CD14-positive monocyte (primary cell): ENCODE measurements at regions not wholly inside any gene's neighbourhood (a gene's known extent, or its start where the extent isn't known, plus 50 kb on each side); places are given as distances from the start of the nearest gene placed in this dataset.

Experiments used
- DNase-seq, 3 donors: peaks; one replicate each; pipeline ENCODE4 v3.0.0-alpha.2; 2011 to 2022
- H2AFZ ChIP-seq: 2 replicates; pipeline ENCODE4 v1.6.0; 2012; ENCODE audit warnings: mild to moderate bottlenecking, low read depth, low read length, inconsistent platforms; ENCODE audit not compliant: insufficient read depth, poor library complexity, severe bottlenecking
- H3K27ac ChIP-seq, 2 donors: 1 replicate in 1 of 2; 2 replicates in 1 of 2; pipeline ENCODE4 v1.5.1; 2012 to 2013; ENCODE audit warnings: low read length in 2 of 2, control low read depth in 1 of 2, inconsistent platforms in 1 of 2, low read depth in 1 of 2, mild to moderate bottlenecking in 1 of 2
- H3K27me3 ChIP-seq, 2 donors: one replicate each; pipeline versions ENCODE4 v1.6.0 to v1.6.1; 2011 to 2013; ENCODE audit warnings: low read length in 2 of 2; ENCODE audit not compliant: control insufficient read depth in 2 of 2, insufficient read depth in 2 of 2
- H3K36me3 ChIP-seq, 2 donors: replicated peaks in 1 of 2; 1 replicate in 1 of 2; 2 replicates in 1 of 2; pipeline versions ENCODE4 v1.5.1 to v1.6.1; 2012 to 2013; ENCODE audit warnings: low read length in 2 of 2, control low read depth in 1 of 2, inconsistent platforms in 1 of 2, mild to moderate bottlenecking in 1 of 2; ENCODE audit not compliant: insufficient read depth in 2 of 2, control insufficient read depth in 1 of 2
- H3K4me1 ChIP-seq, 2 donors: 1 replicate in 1 of 2; 2 replicates in 1 of 2; pipeline versions ENCODE4 v1.5.1 to v1.6.1; 2012 to 2013; ENCODE audit warnings: low read length in 2 of 2, control low read depth in 1 of 2, inconsistent platforms in 1 of 2, mild to moderate bottlenecking in 1 of 2, moderate library complexity in 1 of 2; ENCODE audit not compliant: insufficient read depth in 2 of 2, control insufficient read depth in 1 of 2
- H3K4me2 ChIP-seq: replicated peaks from 2 replicates; pipeline ENCODE3; 2012; ENCODE audit warnings: low read length, moderate library complexity, mild to moderate bottlenecking; ENCODE audit not compliant: poor library complexity, severe bottlenecking; ENCODE audit errors: extremely low read depth
- H3K4me3 ChIP-seq, 3 experiments: fragments of 200-600 bp in 1 of 3; sonication (generic) in 1 of 3; replicated peaks in 1 of 3; 1 replicate in 2 of 3; 2 replicates in 1 of 3; pipeline ENCODE4 v1.5.1; 2011 to 2013; ENCODE audit warnings: low read length in 3 of 3, mild to moderate bottlenecking in 3 of 3, control low read depth in 2 of 3, low read depth in 2 of 3, inconsistent platforms in 1 of 3, moderate library complexity in 1 of 3
- H3K79me2 ChIP-seq: 2 replicates; pipeline ENCODE4 v1.6.0; 2012; ENCODE audit warnings: mild to moderate bottlenecking, control low read depth, inconsistent platforms, low read length, moderate library complexity; ENCODE audit not compliant: insufficient read depth
- H3K9ac ChIP-seq: 2 replicates; pipeline ENCODE4 v1.6.0; 2017; ENCODE audit warnings: low read length, mild to moderate bottlenecking; ENCODE audit not compliant: insufficient read depth, poor library complexity, severe bottlenecking
- H3K9me3 ChIP-seq, 2 donors: replicated peaks in 1 of 2; 1 replicate in 1 of 2; 2 replicates in 1 of 2; pipeline versions ENCODE4 v1.5.1 to v1.6.1; 2012 to 2013; ENCODE audit warnings: low read length in 2 of 2, control low read depth in 1 of 2; ENCODE audit not compliant: control insufficient read depth in 1 of 2, insufficient read depth in 1 of 2
- H4K20me1 ChIP-seq: 2 replicates; pipeline ENCODE4 v1.6.0; 2012; ENCODE audit warnings: mild to moderate bottlenecking, low read length, control low read depth, moderate library complexity; ENCODE audit not compliant: insufficient read depth
- H3K27ac Mint-ChIP-seq, 7 donors: one replicate each; pipeline ENCODE4 v1.8.0; 2020; ENCODE audit warnings: mild to moderate bottlenecking in 7 of 7, mixed read lengths in 7 of 7, moderate library complexity in 6 of 7, inconsistent platforms in 2 of 7
- H3K27me3 Mint-ChIP-seq, 3 donors: one replicate each; pipeline ENCODE4 v1.8.0; 2021 to 2022; ENCODE audit warnings: low read depth in 3 of 3, mild to moderate bottlenecking in 3 of 3, mixed read lengths in 3 of 3, moderate library complexity in 3 of 3, inconsistent platforms in 1 of 3
- H3K36me3 Mint-ChIP-seq, 2 donors: one replicate each; pipeline ENCODE4 v1.8.0; 2020; ENCODE audit warnings: mixed read lengths in 2 of 2, inconsistent platforms in 1 of 2, mild to moderate bottlenecking in 1 of 2
- H3K4me1 Mint-ChIP-seq: one replicate; pipeline ENCODE4 v1.8.0; 2020; ENCODE audit warnings: mild to moderate bottlenecking, mixed read lengths
- H3K4me3 Mint-ChIP-seq, 2 donors: one replicate each; pipeline ENCODE4 v1.8.0; 2020; ENCODE audit warnings: mild to moderate bottlenecking in 2 of 2, mixed read lengths in 2 of 2, moderate library complexity in 1 of 2
- H3K9me3 Mint-ChIP-seq, 7 donors: one replicate each; pipeline ENCODE4 v1.8.0; 2020 to 2022; ENCODE audit warnings: mixed read lengths in 7 of 7, mild to moderate bottlenecking in 6 of 7, moderate library complexity in 6 of 7, inconsistent platforms in 2 of 7
- WGBS: methylation state at CpG from one replicate; pipeline ENCODE4 v1.1.5; 2013; ENCODE audit warnings: missing lambda C conversion rate; ENCODE audit not compliant: insufficient coverage; 5-methylcytosine and 5-hydroxymethylcytosine counted together
- intact Hi-C, 2 donors: fragments of 100-400 bp; cut with micrococcal nuclease; formaldehyde crosslinking; loops; one replicate each; pipeline versions ENCODE4 v1.15.0 to v1.15.1; 2023
- TF ChIP-seq, protein P1 (sequence below): fragments of 200-600 bp; IDR thresholded peaks from one replicate; pipeline ENCODE4 v1.8.0; 2022; ENCODE audit warnings: antibody characterized with exemption, mild to moderate bottlenecking

DNA sequence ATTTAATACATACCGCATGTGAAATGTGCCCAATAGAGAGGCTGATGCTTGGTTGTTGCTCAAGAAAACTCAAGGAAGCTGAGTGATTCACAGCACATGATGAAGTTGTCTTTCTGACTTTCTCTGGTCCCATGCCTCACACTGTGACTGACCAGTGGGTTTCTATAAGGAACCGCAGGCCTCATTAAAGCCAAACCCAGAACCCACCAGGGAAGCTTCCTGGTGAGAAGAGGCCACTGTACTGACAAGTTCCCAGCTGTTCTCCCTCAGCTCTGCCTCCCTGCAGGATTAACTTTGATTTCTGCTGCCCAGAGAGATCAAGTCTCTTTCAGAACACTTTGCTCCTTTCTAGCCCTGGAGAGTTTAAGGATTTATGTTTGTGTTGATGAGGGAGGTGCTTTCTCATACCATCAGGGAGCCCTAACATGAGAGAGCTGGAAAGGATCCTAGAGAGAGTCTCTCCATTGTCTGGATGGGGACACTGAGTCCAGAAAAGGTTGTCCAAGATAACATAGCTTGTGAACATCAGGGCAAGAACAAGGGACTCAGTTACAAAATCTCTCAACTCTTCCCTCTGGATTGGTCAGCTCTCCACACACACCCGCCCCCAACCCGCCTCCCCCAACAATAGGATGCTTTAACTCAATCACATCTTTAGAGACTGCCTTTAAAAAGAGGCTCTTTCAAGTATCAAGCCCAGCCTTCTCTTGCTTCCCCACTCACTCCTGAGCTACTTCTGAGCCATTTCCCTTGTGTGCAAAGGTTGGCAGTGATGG is 303.2 kb upstream of the TLE3 start:
- Histone ChIP-seq H3K27ac (no peak overlapping the region), H3K4me1 (no peaks in the 10 kb centered on the region), H3K9ac (no peak overlapping the region), H3K27me3 (no peaks in the 10 kb centered on the region), H3K4me3 (no peak overlapping the region), H2AFZ (no peak overlapping the region), H3K79me2 (no peaks in the 10 kb centered on the region), H3K9me3 (no peaks in the 10 kb centered on the region), H3K4me2 (no peak overlapping the region), H4K20me1 (no peaks in the 10 kb centered on the region), H3K36me3 (no peaks in the 10 kb centered on the region)
- Mint-ChIP-seq H3K36me3 (no peaks in the 10 kb centered on the region), H3K4me3 (no peak overlapping the region), H3K9me3 (peaks cover 0 to 2% (median 0%) of the 10 kb centered on the region in 7 donors), H3K27me3 (peaks cover 0 to 5% (median 5%) of the 10 kb centered on the region in 3 donors), H3K27ac (peak overlapping the region in 1 of 7 donors; percentile 55), H3K4me1 (peaks cover 4% of the 10 kb centered on the region)
- WGBS = no CpG with 5 or more reads among the region's 4 CpGs
- intact Hi-C loops = no loop called here
- TF ChIP-seq, protein P1, sequence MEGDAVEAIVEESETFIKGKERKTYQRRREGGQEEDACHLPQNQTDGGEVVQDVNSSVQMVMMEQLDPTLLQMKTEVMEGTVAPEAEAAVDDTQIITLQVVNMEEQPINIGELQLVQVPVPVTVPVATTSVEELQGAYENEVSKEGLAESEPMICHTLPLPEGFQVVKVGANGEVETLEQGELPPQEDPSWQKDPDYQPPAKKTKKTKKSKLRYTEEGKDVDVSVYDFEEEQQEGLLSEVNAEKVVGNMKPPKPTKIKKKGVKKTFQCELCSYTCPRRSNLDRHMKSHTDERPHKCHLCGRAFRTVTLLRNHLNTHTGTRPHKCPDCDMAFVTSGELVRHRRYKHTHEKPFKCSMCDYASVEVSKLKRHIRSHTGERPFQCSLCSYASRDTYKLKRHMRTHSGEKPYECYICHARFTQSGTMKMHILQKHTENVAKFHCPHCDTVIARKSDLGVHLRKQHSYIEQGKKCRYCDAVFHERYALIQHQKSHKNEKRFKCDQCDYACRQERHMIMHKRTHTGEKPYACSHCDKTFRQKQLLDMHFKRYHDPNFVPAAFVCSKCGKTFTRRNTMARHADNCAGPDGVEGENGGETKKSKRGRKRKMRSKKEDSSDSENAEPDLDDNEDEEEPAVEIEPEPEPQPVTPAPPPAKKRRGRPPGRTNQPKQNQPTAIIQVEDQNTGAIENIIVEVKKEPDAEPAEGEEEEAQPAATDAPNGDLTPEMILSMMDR = no peak
- DNase-seq = peak in 1 of 3 donors; percentile 12

DNA sequence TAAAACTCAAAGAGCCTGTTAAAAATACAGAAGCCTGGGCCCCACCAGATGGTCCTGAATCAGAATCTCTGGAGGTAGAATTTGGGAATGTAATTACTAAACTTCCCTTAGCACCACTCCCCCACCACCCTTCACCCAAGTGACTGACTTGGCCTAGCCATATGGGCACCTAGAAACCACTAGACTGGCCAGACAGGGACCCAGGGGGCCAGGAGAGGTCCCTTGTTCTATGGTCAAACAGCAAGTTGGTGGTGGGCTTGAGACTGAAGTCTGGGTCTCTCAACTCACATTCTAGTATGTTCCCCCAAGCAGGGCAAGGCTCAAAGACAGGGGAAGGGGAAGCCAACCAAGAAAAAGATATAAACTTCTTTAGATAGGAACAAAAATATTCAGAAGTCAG is 301.5 kb upstream of the TLE3 start:
- Histone ChIP-seq H3K36me3 (no peaks in the 10 kb centered on the region), H3K9ac (no peak overlapping the region), H3K27me3 (no peaks in the 10 kb centered on the region), H3K4me1 (peaks cover 0 to 7% of the 10 kb centered on the region in 2 donors), H2AFZ (no peak overlapping the region), H3K4me3 (no peak overlapping the region), H3K9me3 (no peaks in the 10 kb centered on the region), H3K27ac (no peak overlapping the region), H4K20me1 (no peaks in the 10 kb centered on the region), H3K79me2 (no peaks in the 10 kb centered on the region), H3K4me2 (no peak overlapping the region)
- Mint-ChIP-seq H3K27me3 (peaks cover 0 to 12% (median 5%) of the 10 kb centered on the region in 3 donors), H3K4me3 (no peak overlapping the region), H3K36me3 (no peaks in the 10 kb centered on the region), H3K27ac (no peak overlapping the region), H3K4me1 (peaks cover 10% of the 10 kb centered on the region), H3K9me3 (no peaks in the 10 kb centered on the region)
- DNase-seq = no peak
- intact Hi-C loops = no loop called here
- TF ChIP-seq, protein P1 = no peak
